NCI-H2107 (cell line): ENCODE measurements at regions not wholly inside any gene's neighbourhood (a gene's known extent, or its start where the extent isn't known, plus 50 kb on each side); places are given as distances from the start of the nearest gene placed in this dataset.

Source experiments
- DNase-seq: peaks from one replicate; lab custom pipeline; 2025; lab: John Stamatoyannopoulos, UW

GRCh38 chr4:42330002-42330592 lies 67.2 kb upstream of the SHISA3 start:
- DNase-seq, result no peak

- no peak for DNase-seq
Measured at GRCh38 chr4:42331040-42331439, 66.2 kb upstream of the SHISA3 start.

GRCh38 chr4:42331914-42332368 lies 65.3 kb upstream of the SHISA3 start:
- DNase-seq, result no peak

GRCh38 chr4:42339935-42340406 lies 57.3 kb upstream of the SHISA3 start:
- no peak for DNase-seq

- no peak for DNase-seq
Measured at GRCh38 chr4:42341518-42342026, 55.7 kb upstream of the SHISA3 start.

- no peak for DNase-seq
Measured at GRCh38 chr4:42342459-42342858, 54.8 kb upstream of the SHISA3 start.

GRCh38 chr4:42344309-42344708 lies 53.0 kb upstream of the SHISA3 start:
- no peak for DNase-seq

GRCh38 chr4:42344749-42345148 lies 52.5 kb upstream of the SHISA3 start:
- no peak for DNase-seq

GRCh38 chr4:42345962-42346544 lies 51.2 kb upstream of the SHISA3 start:
- DNase-seq, result no peak

- DNase-seq, result no peak
Measured at GRCh38 chr4:42347076-42347475, 50.2 kb upstream of the SHISA3 start.
